Transverse colon (tissue), 4 donors: ENCODE measurements at regions not wholly inside any gene's neighbourhood (a gene's known extent, or its start where the extent isn't known, plus 50 kb on each side); places are given as distances from the start of the nearest gene placed in this dataset.

ENCODE experiments used
- DNase-seq: peaks from one replicate; pipeline ENCODE4 v3.0.0-alpha.2; 2019
- H3K27ac ChIP-seq, 4 donors: fragments of 200-600 bp; sonication (generic); 2 replicates each; pipeline ENCODE4 v1.5.1; 2016 to 2018; ENCODE audit warnings: inconsistent platforms in 4 of 4
- H3K27me3 ChIP-seq: fragments of 200-600 bp; sonication (generic); 2 replicates; pipeline ENCODE4 v1.5.1; 2017; ENCODE audit warnings: inconsistent platforms
- H3K36me3 ChIP-seq, 4 donors: fragments of 200-600 bp; sonication (generic); 2 replicates each; pipeline ENCODE4 v1.5.1; 2017 to 2019; ENCODE audit warnings: inconsistent platforms in 4 of 4
- H3K4me1 ChIP-seq, 4 donors: fragments of 200-600 bp; sonication (generic); 2 replicates each; pipeline ENCODE4 v1.5.1; 2017 to 2020; ENCODE audit warnings: inconsistent platforms in 4 of 4
- H3K4me3 ChIP-seq, 4 donors: fragments of 200-600 bp; sonication (generic); 1 replicate in 1 of 4; 2 replicates in 3 of 4; pipeline versions ENCODE4 v1.5.1 to v1.6.1; 2017 to 2019; ENCODE audit warnings: inconsistent platforms in 4 of 4
- H3K9me3 ChIP-seq, 2 donors: fragments of 200-600 bp; sonication (generic); 2 replicates each; pipeline ENCODE4 v1.5.1; 2017 to 2019; ENCODE audit warnings: inconsistent platforms in 2 of 2
- CTCF ChIP-seq, 5 experiments: fragments of 200-600 bp in 3 of 5; fragments of 450-650 bp in 2 of 5; sonication (generic) in 3 of 5; IDR thresholded peaks; 1 replicate in 2 of 5; 2 replicates in 3 of 5; pipeline ENCODE4 v1.5.1; 2016 to 2017; ENCODE audit warnings: antibody characterized with exemption in 5 of 5, inconsistent platforms in 3 of 5, mild to moderate bottlenecking in 2 of 5, moderate library complexity in 1 of 5
- EP300 ChIP-seq: sonication (generic); formaldehyde crosslinking; IDR thresholded peaks from one replicate; pipeline ENCODE4 v1.6.1; 2017; ENCODE audit warnings: antibody characterized with exemption, low read depth
- POLR2A ChIP-seq: fragments of 450-650 bp; IDR thresholded peaks from one replicate; pipeline ENCODE4 v1.6.1; 2016; ENCODE audit warnings: antibody characterized with exemption, mild to moderate bottlenecking, moderate library complexity
- POLR2AphosphoS5 ChIP-seq, 3 donors: sonication (generic); formaldehyde crosslinking; IDR thresholded peaks; one replicate each; pipeline ENCODE4 v1.6.1; 2016; ENCODE audit warnings: antibody characterized with exemption in 3 of 3
- WGBS, 2 donors: methylation state at CpG; one replicate each; pipeline ENCODE4 v1.1.5; 2018; ENCODE audit warnings: low coverage in 1 of 2; 5-methylcytosine and 5-hydroxymethylcytosine counted together
- in situ Hi-C, 4 donors: fragments of 200-750 bp; cut with MboI; loops; one replicate each; pipeline versions ENCODE4 v1.15.0 to v1.15.1; 2017; ENCODE audit warnings: low sequenced_read_pairs in 3 of 4, low pct_ligation_motif_present in 1 of 4, low pct_unique_long_range_greater_than_20kb in 1 of 4
- intact Hi-C: fragments of 100-400 bp; cut with DNase I; formaldehyde crosslinking; loops from one replicate; pipeline ENCODE4 v1.15.1; 2023; ENCODE audit warnings: low total_unique reads

- H3K9me3 ChIP-seq, result no peaks in the 10 kb centered on the region
- no peak overlapping the region for H3K27ac ChIP-seq
- no peaks in the 10 kb centered on the region for H3K27me3 ChIP-seq
- H3K4me3 ChIP-seq, result no peak overlapping the region
- no peak for DNase-seq
- intact Hi-C loops (no loop called here), in situ Hi-C loops (loop anchor here in 3 of 4 donors (25.0 kb wide), 1 partner anchor 1639 kb away; no protein-coding TSS in a partner anchor)
- no peaks in the 10 kb centered on the region for H3K4me1 ChIP-seq
- TF ChIP-seq POLR2A, result no peak
- TF ChIP-seq POLR2AphosphoS5 (IDR thresholded peaks at IDR 0.05), result no peak
- no peak for TF ChIP-seq CTCF (IDR thresholded peaks at IDR 0.05)
- no peak for TF ChIP-seq EP300
- no peaks in the 10 kb centered on the region for H3K36me3 ChIP-seq
- WGBS, 2 donors, result 85 to 86% methylated on average over 3 of the region's 3 CpGs
Measured at GRCh38 chr11:29326757-29327156, 690.1 kb downstream of the KCNA4 start.

GRCh38 chr11:29324328-29324727, 692.5 kb downstream of the KCNA4 start:
- no peak for DNase-seq
- Histone ChIP-seq H3K27ac (no peak overlapping the region), H3K9me3 (no peaks in the 10 kb centered on the region), H3K4me3 (no peak overlapping the region), H3K4me1 (no peaks in the 10 kb centered on the region), H3K36me3 (no peaks in the 10 kb centered on the region), H3K27me3 (no peaks in the 10 kb centered on the region)
- TF ChIP-seq CTCF (IDR thresholded peaks at IDR 0.05), result no peak
- no peak for TF ChIP-seq POLR2A
- TF ChIP-seq POLR2AphosphoS5 (IDR thresholded peaks at IDR 0.05), result no peak
- TF ChIP-seq EP300, result no peak
- intact Hi-C loops (no loop called here), in situ Hi-C loops (no loop called here)

GRCh38 chr11:29321293-29322132, 695.3 kb downstream of the KCNA4 start:
- Histone ChIP-seq H3K27me3 (no peaks in the 10 kb centered on the region), H3K9me3 (no peaks in the 10 kb centered on the region), H3K27ac (no peak overlapping the region), H3K4me3 (no peak overlapping the region), H3K36me3 (no peaks in the 10 kb centered on the region), H3K4me1 (no peaks in the 10 kb centered on the region)
- no peak for DNase-seq
- intact Hi-C loops, result no loop called here
- WGBS, 2 donors, result 92 to 96% methylated on average over 4 of the region's 4 CpGs
- in situ Hi-C loops, result no loop called here
- TF ChIP-seq EP300 (no peak), POLR2AphosphoS5 (IDR thresholded peaks at IDR 0.05) (no peak), POLR2A (no peak), CTCF (IDR thresholded peaks at IDR 0.05) (no peak)

- WGBS, 2 donors, result 63 to 67% methylated on average over 2 of the region's 2 CpGs
- DNase-seq, result no peak
- no peaks in the 10 kb centered on the region for H3K9me3 ChIP-seq
- no peak for TF ChIP-seq EP300
- TF ChIP-seq CTCF (IDR thresholded peaks at IDR 0.05), result no peak
- no peak for TF ChIP-seq POLR2AphosphoS5 (IDR thresholded peaks at IDR 0.05)
- no peak for TF ChIP-seq POLR2A
- in situ Hi-C loops, result no loop called here
- H3K36me3 ChIP-seq, result no peaks in the 10 kb centered on the region
- H3K27me3 ChIP-seq, result no peaks in the 10 kb centered on the region
- intact Hi-C loops, result no loop called here
- no peak overlapping the region for H3K27ac ChIP-seq
- no peaks in the 10 kb centered on the region for H3K4me1 ChIP-seq
- H3K4me3 ChIP-seq, result no peak overlapping the region
Measured at GRCh38 chr11:29320196-29320595, 696.6 kb downstream of the KCNA4 start.
